ENCODE measurements at regions not wholly inside any gene's neighbourhood (a gene's known extent, or its start where the extent isn't known, plus 50 kb on each side); places are given as distances from the start of the nearest gene placed in this dataset.

DNA sequence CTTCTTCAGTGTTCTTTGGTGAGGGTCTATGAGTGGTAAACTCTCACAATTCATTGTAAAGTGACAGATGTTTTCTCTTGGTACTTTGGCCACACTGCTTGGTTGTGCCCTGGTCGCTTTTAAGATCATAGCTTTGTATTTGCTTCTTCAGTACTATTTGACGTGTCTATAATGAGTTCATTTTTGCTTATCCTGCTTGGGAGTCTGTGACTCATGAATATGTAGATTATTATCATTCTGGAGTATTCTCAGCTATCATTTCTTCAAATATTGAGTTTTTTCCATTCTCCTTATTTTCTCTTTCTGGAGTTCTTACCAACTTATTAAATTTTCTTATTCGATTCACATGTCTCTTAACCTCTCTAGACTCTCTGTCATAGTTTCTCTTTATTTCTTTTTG lies 73.0 kb upstream of the HS6ST1 start:
- Histone ChIP-seq H3K27me3 (replicated peaks; ENCODE audit: control insufficient read depth, insufficient read depth, low read length, poor library complexity, severe bottlenecking) (no peaks in the 10 kb centered on the region), H3K4me3 (ENCODE audit: insufficient read depth, low read depth, low read length, poor library complexity, severe bottlenecking) (no peak overlapping the region), H3K36me3 (ENCODE audit: control insufficient read depth, insufficient read depth, low read length) (no peaks in the 10 kb centered on the region), H3K4me1 (ENCODE audit: control insufficient read depth, insufficient read depth, low read length, poor library complexity, severe bottlenecking) (no peaks in the 10 kb centered on the region), H3K27ac (ENCODE audit: insufficient read depth, low read length, poor library complexity, severe bottlenecking) (no peak overlapping the region), H3K9me3 (ENCODE audit: control insufficient read depth, low read length) (no peaks in the 10 kb centered on the region)
- no peak for DNase-seq

DNA sequence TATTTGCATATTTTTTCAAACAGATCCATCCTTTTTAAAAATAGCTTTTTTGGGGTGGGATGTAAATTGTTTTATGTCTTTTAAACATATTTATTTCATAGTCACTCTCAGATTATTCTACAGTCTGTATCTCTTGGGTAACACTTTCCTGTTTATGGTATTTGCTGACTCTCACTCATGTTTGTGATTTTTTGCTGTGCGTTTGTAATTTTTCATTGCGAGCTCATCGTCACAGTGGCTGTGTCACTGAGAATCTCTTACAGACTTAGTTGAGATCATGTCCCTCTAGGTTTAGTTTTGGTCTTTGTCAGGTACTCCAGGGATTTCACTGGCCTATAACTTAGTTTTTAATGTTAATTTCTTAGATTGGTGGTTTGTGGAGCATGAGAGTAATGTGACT lies 73.5 kb upstream of the HS6ST1 start:
- Histone ChIP-seq H3K36me3 (ENCODE audit: control insufficient read depth, insufficient read depth, low read length) (no peaks in the 10 kb centered on the region), H3K4me1 (ENCODE audit: control insufficient read depth, insufficient read depth, low read length, poor library complexity, severe bottlenecking) (no peaks in the 10 kb centered on the region), H3K27ac (ENCODE audit: insufficient read depth, low read length, poor library complexity, severe bottlenecking) (no peak overlapping the region), H3K4me3 (ENCODE audit: insufficient read depth, low read depth, low read length, poor library complexity, severe bottlenecking) (no peak overlapping the region), H3K9me3 (ENCODE audit: control insufficient read depth, low read length) (no peaks in the 10 kb centered on the region), H3K27me3 (replicated peaks; ENCODE audit: control insufficient read depth, insufficient read depth, low read length, poor library complexity, severe bottlenecking) (no peaks in the 10 kb centered on the region)
- DNase-seq: no peak

DNA sequence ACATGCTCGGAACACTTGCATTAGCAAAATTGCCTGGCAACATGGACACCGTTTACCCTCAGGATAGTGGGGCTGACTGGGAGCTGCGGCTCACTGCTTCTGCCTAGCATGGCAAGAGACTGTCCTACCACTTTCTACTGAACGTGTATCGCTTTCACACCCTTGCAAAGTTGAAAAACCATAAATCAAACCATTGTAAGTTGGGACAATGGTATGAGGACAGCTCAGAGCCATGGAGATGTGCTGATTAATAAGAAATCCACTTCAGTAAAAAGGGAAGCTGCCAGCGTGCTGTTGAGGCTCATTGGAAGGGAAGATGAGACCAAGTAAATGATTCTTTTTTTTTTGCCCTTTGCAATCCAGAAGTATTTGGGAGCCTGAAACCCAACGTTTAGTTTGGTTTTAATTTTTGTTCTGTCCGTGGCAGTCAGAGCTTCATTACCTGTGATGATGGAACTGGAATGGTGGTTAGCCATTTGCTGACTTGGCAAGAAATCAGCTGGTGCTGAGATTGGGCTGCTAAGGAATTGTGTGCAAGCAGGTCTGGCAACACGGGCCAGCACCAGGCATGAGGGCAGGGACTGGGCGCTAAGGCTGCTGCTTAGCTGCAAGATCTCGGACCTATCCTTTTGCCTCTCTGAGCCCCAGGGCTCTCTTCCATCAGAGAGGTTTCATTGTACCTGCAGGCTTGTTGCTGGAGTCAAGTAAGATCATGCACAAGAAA lies 75.5 kb upstream of the HS6ST1 start:
- Histone ChIP-seq H3K4me3 (ENCODE audit: insufficient read depth, low read depth, low read length, poor library complexity, severe bottlenecking) (no peak overlapping the region), H3K4me1 (ENCODE audit: control insufficient read depth, insufficient read depth, low read length, poor library complexity, severe bottlenecking) (no peaks in the 10 kb centered on the region), H3K27ac (ENCODE audit: insufficient read depth, low read length, poor library complexity, severe bottlenecking) (no peak overlapping the region), H3K9me3 (ENCODE audit: control insufficient read depth, low read length) (no peaks in the 10 kb centered on the region), H3K27me3 (replicated peaks; ENCODE audit: control insufficient read depth, insufficient read depth, low read length, poor library complexity, severe bottlenecking) (no peaks in the 10 kb centered on the region), H3K36me3 (ENCODE audit: control insufficient read depth, insufficient read depth, low read length) (no peaks in the 10 kb centered on the region)
- no peak for DNase-seq

DNA sequence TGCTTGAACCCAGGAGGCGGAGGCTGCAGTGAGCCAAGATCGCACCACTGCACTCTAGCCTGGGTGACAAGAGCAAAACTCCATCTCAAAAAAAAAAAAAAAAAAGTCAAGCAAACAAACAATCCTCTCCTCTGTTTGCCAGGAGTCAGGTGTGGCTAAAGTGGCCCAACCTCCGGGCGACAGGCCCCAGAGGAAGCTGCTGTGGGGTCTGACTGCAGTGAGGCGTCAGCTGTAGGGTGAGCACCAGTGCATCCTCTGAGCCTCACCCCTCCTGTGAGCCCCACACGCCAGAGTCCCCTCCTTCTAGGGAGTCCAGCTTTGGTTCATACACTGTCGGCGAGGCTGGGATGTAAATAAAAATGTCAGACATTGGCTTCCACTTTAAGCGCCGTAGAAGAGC lies 76.5 kb upstream of the HS6ST1 start:
- Histone ChIP-seq H3K36me3 (ENCODE audit: control insufficient read depth, insufficient read depth, low read length) (no peaks in the 10 kb centered on the region), H3K27ac (ENCODE audit: insufficient read depth, low read length, poor library complexity, severe bottlenecking) (no peak overlapping the region), H3K9me3 (ENCODE audit: control insufficient read depth, low read length) (no peaks in the 10 kb centered on the region), H3K27me3 (replicated peaks; ENCODE audit: control insufficient read depth, insufficient read depth, low read length, poor library complexity, severe bottlenecking) (no peaks in the 10 kb centered on the region), H3K4me3 (ENCODE audit: insufficient read depth, low read depth, low read length, poor library complexity, severe bottlenecking) (no peak overlapping the region), H3K4me1 (ENCODE audit: control insufficient read depth, insufficient read depth, low read length, poor library complexity, severe bottlenecking) (no peaks in the 10 kb centered on the region)
- DNase-seq: no peak

DNA sequence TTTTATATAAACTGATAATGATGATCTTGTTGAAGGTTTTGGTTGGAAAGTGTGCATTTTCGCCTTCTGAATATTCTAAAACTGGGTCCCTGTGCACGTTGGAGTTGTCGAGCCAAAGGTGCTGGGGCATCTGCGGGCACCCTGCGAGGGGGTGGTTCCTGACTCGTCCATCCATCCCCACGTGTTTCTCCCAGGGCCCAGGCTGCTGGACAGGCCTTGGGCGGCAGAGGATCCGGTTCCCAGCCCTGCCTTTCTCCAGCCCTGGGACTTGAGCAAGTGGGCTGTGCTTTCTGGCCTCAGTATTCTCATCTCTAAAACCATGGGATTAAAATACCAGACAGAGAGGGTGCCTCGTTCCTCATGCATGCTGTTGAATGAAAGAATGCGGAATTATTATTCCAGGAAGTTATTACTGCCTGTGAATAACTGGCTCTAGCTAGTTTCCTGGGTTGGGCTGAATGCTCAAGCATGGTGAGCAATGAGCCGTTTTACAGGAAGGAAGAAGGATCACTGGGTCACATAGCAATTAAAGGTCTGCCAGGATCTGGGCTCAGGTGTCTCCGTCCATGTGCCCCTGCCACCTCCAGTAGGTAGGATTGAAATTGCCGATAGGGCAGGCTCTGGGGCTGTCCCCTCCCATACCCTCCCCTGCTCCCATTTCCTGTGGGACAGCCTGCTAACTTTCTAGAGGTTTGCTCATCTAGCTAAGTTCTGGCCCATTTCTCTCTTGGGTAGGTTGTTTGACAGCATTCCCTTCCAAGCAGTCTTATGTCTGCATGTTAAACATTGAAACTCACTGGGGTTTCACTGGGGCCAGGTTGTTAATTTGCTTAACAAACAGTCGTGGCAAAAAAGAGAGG lies 77.2 kb upstream of the HS6ST1 start:
- Histone ChIP-seq H3K9me3 (ENCODE audit: control insufficient read depth, low read length) (no peaks in the 10 kb centered on the region), H3K27ac (ENCODE audit: insufficient read depth, low read length, poor library complexity, severe bottlenecking) (no peak overlapping the region), H3K27me3 (replicated peaks; ENCODE audit: control insufficient read depth, insufficient read depth, low read length, poor library complexity, severe bottlenecking) (no peaks in the 10 kb centered on the region), H3K4me1 (ENCODE audit: control insufficient read depth, insufficient read depth, low read length, poor library complexity, severe bottlenecking) (no peaks in the 10 kb centered on the region), H3K36me3 (ENCODE audit: control insufficient read depth, insufficient read depth, low read length) (no peaks in the 10 kb centered on the region), H3K4me3 (ENCODE audit: insufficient read depth, low read depth, low read length, poor library complexity, severe bottlenecking) (no peak overlapping the region)
- no peak for DNase-seq

DNA sequence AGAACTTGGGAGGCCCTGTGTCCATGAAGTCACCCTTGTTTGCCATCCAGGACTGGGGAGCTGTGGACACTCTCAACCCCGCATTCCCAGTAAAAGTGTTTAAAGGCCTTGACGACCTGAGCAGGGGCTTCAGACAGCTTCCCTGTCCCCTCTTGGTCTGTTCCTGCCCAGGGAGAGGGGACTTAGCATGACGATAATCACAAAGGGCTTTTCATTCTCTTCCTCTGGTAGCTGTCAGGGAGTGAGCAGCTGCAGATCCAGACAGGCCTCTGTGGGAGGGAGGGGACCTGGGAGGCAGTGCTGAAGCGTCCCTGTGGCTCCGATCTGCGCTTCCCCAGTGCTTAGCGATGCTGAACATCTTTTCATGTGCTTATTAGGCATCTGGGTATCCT lies 77.8 kb upstream of the HS6ST1 start:
- no peak for DNase-seq
- Histone ChIP-seq H3K36me3 (ENCODE audit: control insufficient read depth, insufficient read depth, low read length) (no peaks in the 10 kb centered on the region), H3K4me3 (ENCODE audit: insufficient read depth, low read depth, low read length, poor library complexity, severe bottlenecking) (no peak overlapping the region), H3K9me3 (ENCODE audit: control insufficient read depth, low read length) (no peaks in the 10 kb centered on the region), H3K4me1 (ENCODE audit: control insufficient read depth, insufficient read depth, low read length, poor library complexity, severe bottlenecking) (no peaks in the 10 kb centered on the region), H3K27ac (ENCODE audit: insufficient read depth, low read length, poor library complexity, severe bottlenecking) (no peak overlapping the region), H3K27me3 (replicated peaks; ENCODE audit: control insufficient read depth, insufficient read depth, low read length, poor library complexity, severe bottlenecking) (no peaks in the 10 kb centered on the region)

DNA sequence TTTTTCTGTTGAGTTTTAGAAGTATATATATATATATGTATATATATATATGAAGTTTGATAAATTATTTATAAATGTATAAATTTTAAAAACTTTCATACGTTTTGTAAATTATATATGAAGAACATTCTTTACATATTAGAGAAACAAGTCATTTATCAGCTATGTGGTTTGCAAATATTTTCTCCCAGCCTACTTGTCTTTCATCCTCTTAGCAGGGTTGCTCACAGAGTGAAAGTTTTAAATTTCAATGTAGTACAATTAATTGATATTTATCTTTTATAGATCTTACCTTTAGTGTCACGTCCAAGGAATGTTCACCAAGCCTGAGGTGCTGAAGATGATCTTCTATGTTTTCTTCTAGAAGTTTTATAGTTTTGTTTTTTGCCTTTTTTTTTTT lies 78.3 kb upstream of the HS6ST1 start:
- Histone ChIP-seq H3K27ac (ENCODE audit: insufficient read depth, low read length, poor library complexity, severe bottlenecking) (no peak overlapping the region), H3K4me1 (ENCODE audit: control insufficient read depth, insufficient read depth, low read length, poor library complexity, severe bottlenecking) (no peaks in the 10 kb centered on the region), H3K4me3 (ENCODE audit: insufficient read depth, low read depth, low read length, poor library complexity, severe bottlenecking) (no peak overlapping the region), H3K27me3 (replicated peaks; ENCODE audit: control insufficient read depth, insufficient read depth, low read length, poor library complexity, severe bottlenecking) (no peaks in the 10 kb centered on the region), H3K36me3 (ENCODE audit: control insufficient read depth, insufficient read depth, low read length) (no peaks in the 10 kb centered on the region), H3K9me3 (ENCODE audit: control insufficient read depth, low read length) (no peaks in the 10 kb centered on the region)
- no peak for DNase-seq

DNA sequence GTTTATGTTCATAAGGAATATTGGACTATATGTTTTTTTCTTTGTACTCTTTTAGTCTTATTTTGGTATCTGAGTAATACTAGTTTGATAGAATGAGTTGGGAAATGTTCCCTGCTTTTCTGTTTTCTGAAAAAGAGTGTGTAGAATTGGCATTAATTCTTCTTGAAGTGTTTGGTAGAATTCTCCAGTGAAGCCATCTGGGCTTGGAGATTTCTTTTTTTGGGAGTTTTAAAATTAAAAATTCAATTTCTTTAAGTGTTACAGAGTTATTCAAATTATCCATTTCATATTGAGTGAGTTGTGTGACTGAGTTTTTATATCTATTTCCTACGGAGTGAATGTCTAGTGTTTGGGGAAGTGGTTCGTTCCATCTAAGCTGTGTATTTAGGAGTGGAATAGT lies 80.6 kb upstream of the HS6ST1 start:
- Histone ChIP-seq H3K9me3 (ENCODE audit: control insufficient read depth, low read length) (no peaks in the 10 kb centered on the region), H3K4me1 (ENCODE audit: control insufficient read depth, insufficient read depth, low read length, poor library complexity, severe bottlenecking) (no peaks in the 10 kb centered on the region), H3K4me3 (ENCODE audit: insufficient read depth, low read depth, low read length, poor library complexity, severe bottlenecking) (no peak overlapping the region), H3K27ac (ENCODE audit: insufficient read depth, low read length, poor library complexity, severe bottlenecking) (no peak overlapping the region), H3K27me3 (replicated peaks; ENCODE audit: control insufficient read depth, insufficient read depth, low read length, poor library complexity, severe bottlenecking) (no peaks in the 10 kb centered on the region), H3K36me3 (ENCODE audit: control insufficient read depth, insufficient read depth, low read length) (no peaks in the 10 kb centered on the region)
- DNase-seq: no peak

DNA sequence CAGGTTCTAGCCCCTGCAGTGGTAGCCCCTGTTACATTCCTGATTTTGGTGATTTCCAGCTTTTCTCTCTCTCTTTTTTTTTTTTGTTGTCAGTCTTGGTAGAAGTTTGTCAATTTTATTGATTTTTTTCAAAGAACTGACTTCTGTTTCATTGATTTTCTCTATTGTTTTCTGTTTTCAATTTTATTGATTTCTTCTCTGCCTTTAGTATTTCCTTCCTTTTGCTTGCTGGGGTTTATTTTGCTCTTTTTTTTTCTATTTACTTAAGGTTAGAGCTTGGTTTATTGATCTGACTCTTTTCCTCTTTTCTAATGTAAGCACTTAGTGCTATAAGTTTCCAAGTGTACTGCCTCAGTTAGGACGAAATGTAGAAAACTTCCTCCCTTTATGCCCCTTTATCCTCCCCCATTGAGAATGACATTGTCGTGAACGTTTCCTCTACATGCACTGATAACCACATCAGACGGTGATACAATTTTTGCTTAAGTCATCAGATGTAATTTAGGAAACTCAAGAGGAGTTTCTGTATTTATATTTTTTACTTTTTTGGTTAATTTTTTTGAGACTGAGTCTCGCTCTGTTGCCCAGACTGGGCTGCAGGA lies 81.1 kb upstream of the HS6ST1 start:
- Histone ChIP-seq H3K36me3 (ENCODE audit: control insufficient read depth, insufficient read depth, low read length) (no peaks in the 10 kb centered on the region), H3K4me1 (ENCODE audit: control insufficient read depth, insufficient read depth, low read length, poor library complexity, severe bottlenecking) (no peaks in the 10 kb centered on the region), H3K4me3 (ENCODE audit: insufficient read depth, low read depth, low read length, poor library complexity, severe bottlenecking) (no peak overlapping the region), H3K27me3 (replicated peaks; ENCODE audit: control insufficient read depth, insufficient read depth, low read length, poor library complexity, severe bottlenecking) (no peaks in the 10 kb centered on the region), H3K27ac (ENCODE audit: insufficient read depth, low read length, poor library complexity, severe bottlenecking) (no peak overlapping the region), H3K9me3 (ENCODE audit: control insufficient read depth, low read length) (no peaks in the 10 kb centered on the region)
- DNase-seq: no peak

DNA sequence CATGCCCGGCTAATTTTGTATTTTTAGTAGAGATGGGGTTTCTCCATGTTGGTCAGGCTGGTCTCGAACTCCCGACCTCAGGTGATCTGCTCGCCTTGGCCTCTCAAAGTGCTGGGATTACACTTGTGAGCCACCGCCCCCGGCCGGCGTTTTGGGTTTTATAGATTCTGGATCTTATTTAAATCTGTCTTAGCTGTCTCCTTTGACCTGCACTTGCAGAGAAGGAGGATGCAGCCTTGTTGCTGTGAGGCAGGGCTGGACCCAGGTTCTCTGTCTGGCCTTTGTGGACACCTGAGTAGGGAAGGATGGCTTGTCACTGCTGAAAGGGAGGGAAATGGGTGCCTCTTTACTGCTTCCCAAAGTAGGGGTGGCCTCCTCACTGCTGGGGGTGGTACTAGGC lies 83.0 kb upstream of the HS6ST1 start:
- no peaks in the 10 kb centered on the region for H3K9me3 ChIP-seq (ENCODE audit: control insufficient read depth, low read length)
- no peaks in the 10 kb centered on the region for H3K4me1 ChIP-seq (ENCODE audit: control insufficient read depth, insufficient read depth, low read length, poor library complexity, severe bottlenecking)
- H3K4me3 ChIP-seq (ENCODE audit: insufficient read depth, low read depth, low read length, poor library complexity, severe bottlenecking): no peak overlapping the region
- H3K27ac ChIP-seq (ENCODE audit: insufficient read depth, low read length, poor library complexity, severe bottlenecking): no peak overlapping the region
- H3K27me3 ChIP-seq (replicated peaks; ENCODE audit: control insufficient read depth, insufficient read depth, low read length, poor library complexity, severe bottlenecking): no peaks in the 10 kb centered on the region
- DNase-seq: no peak
- no peaks in the 10 kb centered on the region for H3K36me3 ChIP-seq (ENCODE audit: control insufficient read depth, insufficient read depth, low read length)
